ENCODE measurements at regions not wholly inside any gene's neighbourhood (a gene's known extent, or its start where the extent isn't known, plus 50 kb on each side); places are given as distances from the start of the nearest gene placed in this dataset.

- no peak for TF ChIP-seq CTCF (IDR thresholded peaks at IDR 0.05; ENCODE audit: unreplicated experiment)
- Mint-ChIP-seq H3K4me3 (ENCODE audit: low read depth) (no peak overlapping the region), H3K27me3 (peaks cover 1% of the 10 kb centered on the region), H3K9me3 (ENCODE audit: low read depth) (no peaks in the 10 kb centered on the region), H3K27ac (no peak overlapping the region), H3K4me1 (ENCODE audit: low read depth) (no peaks in the 10 kb centered on the region), H3K36me3 (ENCODE audit: insufficient read depth) (no peaks in the 10 kb centered on the region)
- DNase-seq (ENCODE audit: low spot score, unreplicated experiment) = no peak
These were observed 262.7 kb downstream of the JRKL start for GRCh38 chr11:96652516-96652915.

GRCh38 chr11:96655474-96655873 lies 265.7 kb downstream of the JRKL start:
- Mint-ChIP-seq H3K27me3 (no peaks in the 10 kb centered on the region), H3K9me3 (ENCODE audit: low read depth) (no peaks in the 10 kb centered on the region), H3K27ac (no peak overlapping the region), H3K4me3 (ENCODE audit: low read depth) (no peak overlapping the region), H3K36me3 (ENCODE audit: insufficient read depth) (no peaks in the 10 kb centered on the region), H3K4me1 (ENCODE audit: low read depth) (no peaks in the 10 kb centered on the region)
- TF ChIP-seq CTCF (IDR thresholded peaks at IDR 0.05; ENCODE audit: unreplicated experiment) = no peak
- DNase-seq (ENCODE audit: low spot score, unreplicated experiment) = no peak

GRCh38 chr11:96658436-96658835 lies 268.6 kb downstream of the JRKL start:
- Mint-ChIP-seq H3K4me3 (ENCODE audit: low read depth) (no peak overlapping the region), H3K27me3 (no peaks in the 10 kb centered on the region), H3K27ac (no peak overlapping the region), H3K36me3 (ENCODE audit: insufficient read depth) (no peaks in the 10 kb centered on the region), H3K9me3 (ENCODE audit: low read depth) (no peaks in the 10 kb centered on the region), H3K4me1 (ENCODE audit: low read depth) (no peaks in the 10 kb centered on the region)
- no peak for TF ChIP-seq CTCF (IDR thresholded peaks at IDR 0.05; ENCODE audit: unreplicated experiment)
- DNase-seq (ENCODE audit: low spot score, unreplicated experiment) = no peak

- TF ChIP-seq CTCF (IDR thresholded peaks at IDR 0.05; ENCODE audit: unreplicated experiment) = no peak
- Mint-ChIP-seq H3K27ac (no peak overlapping the region), H3K4me3 (ENCODE audit: low read depth) (no peak overlapping the region), H3K27me3 (no peaks in the 10 kb centered on the region), H3K9me3 (ENCODE audit: low read depth) (no peaks in the 10 kb centered on the region), H3K36me3 (ENCODE audit: insufficient read depth) (no peaks in the 10 kb centered on the region), H3K4me1 (ENCODE audit: low read depth) (no peaks in the 10 kb centered on the region)
- no peak for DNase-seq (ENCODE audit: low spot score, unreplicated experiment)
These were observed 274.3 kb downstream of the JRKL start for GRCh38 chr11:96664110-96664509.

GRCh38 chr11:96680211-96681018 lies 290.6 kb downstream of the JRKL start:
- Mint-ChIP-seq H3K4me1 (ENCODE audit: low read depth) (peaks cover 13% of the 10 kb centered on the region), H3K36me3 (ENCODE audit: insufficient read depth) (no peaks in the 10 kb centered on the region), H3K27ac (no peak overlapping the region), H3K4me3 (ENCODE audit: low read depth) (no peak overlapping the region), H3K9me3 (ENCODE audit: low read depth) (no peaks in the 10 kb centered on the region), H3K27me3 (no peaks in the 10 kb centered on the region)
- no peak for TF ChIP-seq CTCF (IDR thresholded peaks at IDR 0.05; ENCODE audit: unreplicated experiment)
- no peak for DNase-seq (ENCODE audit: low spot score, unreplicated experiment)

Measured in progenitor cell of endocrine pancreas (in vitro differentiated cells).